Mesodermal cell (in vitro differentiated cells): ENCODE measurements at regions not wholly inside any gene's neighbourhood (a gene's known extent, or its start where the extent isn't known, plus 50 kb on each side); places are given as distances from the start of the nearest gene placed in this dataset.

Source experiments
- H3K27ac ChIP-seq: 2 replicates; pipeline ENCODE4 v1.7.0; 2013; ENCODE audit warnings: mild to moderate bottlenecking, low read depth, low read length, moderate library complexity; ENCODE audit not compliant: severe bottlenecking
- H3K36me3 ChIP-seq: 2 replicates; pipeline ENCODE4 v1.7.1; 2013; ENCODE audit warnings: mild to moderate bottlenecking, low read length, moderate library complexity; ENCODE audit not compliant: control insufficient read depth, insufficient read depth
- H3K4me1 ChIP-seq: one replicate; pipeline ENCODE4 v1.7.1; 2013; ENCODE audit warnings: mild to moderate bottlenecking, low read length; ENCODE audit not compliant: insufficient read depth, control insufficient read depth, poor library complexity, severe bottlenecking
- H3K4me3 ChIP-seq: 2 replicates; pipeline ENCODE4 v1.7.0; 2013; ENCODE audit warnings: low read length, control low read depth, mild to moderate bottlenecking; ENCODE audit not compliant: insufficient read depth, poor library complexity, severe bottlenecking; ENCODE audit errors: extremely low read depth
- H3K9me3 ChIP-seq: 2 replicates; pipeline ENCODE4 v1.7.1; 2013; ENCODE audit warnings: mild to moderate bottlenecking, low read length, moderate library complexity; ENCODE audit not compliant: control insufficient read depth
- WGBS, 2 experiments: methylation state at CpG; one replicate each; pipeline ENCODE4 v1.1.5; 2013; ENCODE audit warnings: missing lambda C conversion rate in 2 of 2; ENCODE audit not compliant: insufficient coverage in 2 of 2; 5-methylcytosine and 5-hydroxymethylcytosine counted together

DNA sequence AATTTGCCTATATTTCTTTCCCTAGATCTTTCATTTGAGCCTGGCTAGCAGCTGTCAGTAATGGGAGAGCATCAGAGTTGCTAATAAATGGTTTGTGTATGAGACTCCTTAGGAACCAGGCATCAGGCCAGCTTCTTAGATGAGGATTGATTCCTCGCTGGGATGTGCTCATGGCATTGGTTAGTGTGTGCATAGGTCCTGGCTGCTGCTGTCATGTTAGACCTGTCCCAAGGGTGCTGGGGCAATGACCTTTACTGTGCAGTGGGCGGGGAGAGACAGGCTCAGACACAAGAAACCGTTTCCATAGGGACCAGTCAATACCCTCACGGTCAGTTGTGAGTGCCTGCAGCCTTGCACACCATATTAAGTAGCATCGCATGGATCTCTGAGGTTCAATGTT, 112.3 kb upstream of the NR3C1 start:
- WGBS, 2 experiments, result 67 to 85% methylated on average over 4 to 5 of the region's 5 CpGs
- Histone ChIP-seq H3K27ac (no peak overlapping the region), H3K36me3 (no peaks in the 10 kb centered on the region), H3K4me1 (no peaks in the 10 kb centered on the region), H3K9me3 (no peaks in the 10 kb centered on the region), H3K4me3 (no peak overlapping the region)

DNA sequence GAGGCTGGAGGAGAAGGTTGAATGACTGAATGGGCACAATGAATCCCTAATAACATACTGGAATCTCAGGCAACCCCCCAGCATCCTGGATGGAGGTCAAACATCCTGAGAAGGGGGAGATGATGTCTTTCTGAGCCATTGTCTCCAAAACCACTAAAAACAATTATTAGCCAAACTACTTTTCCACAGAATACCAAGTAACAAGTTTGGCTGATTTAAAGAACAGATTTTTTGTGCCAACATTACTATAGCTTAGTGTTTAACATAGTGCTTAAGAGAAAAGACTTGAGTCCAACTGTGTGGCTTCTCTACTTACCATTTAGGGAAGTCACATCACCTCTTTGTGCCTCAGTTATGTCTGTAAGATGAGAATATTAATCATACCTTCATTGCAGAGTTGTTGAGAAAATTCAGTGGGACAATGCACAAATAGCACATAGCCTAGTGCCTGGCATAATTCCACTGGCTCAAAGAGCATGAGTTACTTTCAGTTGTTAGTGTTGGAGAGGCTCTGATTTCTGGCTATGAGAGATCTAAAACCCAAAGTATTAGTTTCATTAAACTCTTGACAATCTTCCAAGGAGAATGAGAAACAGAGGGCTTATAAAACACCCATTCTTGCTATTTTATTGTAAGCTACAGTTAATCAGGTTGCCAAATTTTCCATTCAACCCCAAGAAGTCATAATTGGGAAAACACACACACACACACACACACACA, 111.3 kb upstream of the NR3C1 start:
- H3K4me3 ChIP-seq, result no peak overlapping the region
- no peaks in the 10 kb centered on the region for H3K9me3 ChIP-seq
- H3K4me1 ChIP-seq, result no peaks in the 10 kb centered on the region
- H3K36me3 ChIP-seq, result no peaks in the 10 kb centered on the region
- no peak overlapping the region for H3K27ac ChIP-seq

DNA sequence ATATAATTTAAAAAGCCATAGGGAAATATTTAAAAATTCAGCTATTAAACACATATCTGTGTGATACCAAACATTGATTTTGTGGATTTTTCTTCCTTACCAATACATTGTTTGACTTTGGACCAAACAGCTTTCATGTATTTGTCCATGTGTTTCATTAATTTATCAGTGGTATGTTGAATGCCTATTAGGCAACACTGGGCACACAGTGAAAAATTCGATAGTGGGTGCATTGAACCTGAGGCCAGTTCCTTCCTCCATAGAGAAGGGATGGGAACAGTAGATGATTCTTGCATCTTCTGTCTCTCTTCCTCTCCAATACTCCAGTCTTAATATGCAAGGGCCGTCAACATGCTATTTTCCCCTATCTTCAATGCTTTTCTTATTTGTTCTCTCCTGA, 110.2 kb upstream of the NR3C1 start:
- H3K36me3 ChIP-seq, result no peaks in the 10 kb centered on the region
- no peak overlapping the region for H3K27ac ChIP-seq
- 93 to 100% methylated on average over 1 to 2 of the region's 2 CpGs for WGBS, 2 experiments
- no peaks in the 10 kb centered on the region for H3K4me1 ChIP-seq
- H3K9me3 ChIP-seq, result no peaks in the 10 kb centered on the region
- no peak overlapping the region for H3K4me3 ChIP-seq

DNA sequence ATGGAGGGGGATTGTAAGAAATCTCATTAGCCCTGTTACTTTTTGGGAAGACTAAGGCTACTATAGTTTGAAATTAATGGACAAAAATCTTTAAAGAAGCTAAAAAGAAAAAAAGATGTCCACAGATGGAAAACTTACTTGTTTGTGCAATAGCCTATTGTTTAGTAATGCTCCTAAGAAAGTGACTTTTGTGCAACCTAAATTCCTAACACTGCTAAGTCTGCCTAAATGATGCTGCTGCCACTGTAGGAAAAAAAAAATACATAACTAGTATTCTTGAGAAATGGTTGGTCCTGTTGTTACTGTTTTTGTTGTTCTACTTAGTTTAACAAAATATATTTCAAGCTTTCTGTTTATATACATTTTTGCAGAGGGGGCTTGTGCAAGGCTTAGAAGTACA, 108.2 kb upstream of the NR3C1 start:
- H3K27ac ChIP-seq, result no peak overlapping the region
- no peaks in the 10 kb centered on the region for H3K36me3 ChIP-seq
- no peaks in the 10 kb centered on the region for H3K9me3 ChIP-seq
- no peak overlapping the region for H3K4me3 ChIP-seq
- no peaks in the 10 kb centered on the region for H3K4me1 ChIP-seq

DNA sequence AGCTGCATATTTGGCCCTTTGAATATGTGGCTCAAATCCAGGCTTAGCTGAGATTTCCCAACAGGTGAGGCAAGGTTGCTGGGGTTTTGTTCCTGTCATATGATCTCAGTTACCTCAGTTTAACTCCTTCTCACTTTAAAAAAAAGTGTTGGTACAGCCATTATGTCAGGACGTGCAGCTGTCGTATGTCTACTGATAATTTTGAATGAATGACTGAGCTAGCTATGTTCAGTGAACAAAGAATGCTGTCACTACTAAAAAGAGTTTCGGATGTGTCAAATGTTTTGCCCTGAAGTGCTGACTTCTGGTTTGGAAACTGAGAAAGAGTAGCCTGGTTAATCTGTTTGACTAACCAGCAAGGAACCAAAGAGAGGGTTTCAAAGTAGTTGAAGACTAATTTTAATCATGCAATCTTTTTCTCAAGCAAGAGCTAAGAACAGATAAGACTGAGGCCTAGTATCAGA, 106.3 kb upstream of the NR3C1 start:
- no peaks in the 10 kb centered on the region for H3K4me1 ChIP-seq
- no peak overlapping the region for H3K27ac ChIP-seq
- H3K4me3 ChIP-seq, result no peak overlapping the region
- H3K9me3 ChIP-seq, result no peaks in the 10 kb centered on the region
- 84 to 88% methylated on average over 3 of the region's 3 CpGs for WGBS, 2 experiments
- no peaks in the 10 kb centered on the region for H3K36me3 ChIP-seq

DNA sequence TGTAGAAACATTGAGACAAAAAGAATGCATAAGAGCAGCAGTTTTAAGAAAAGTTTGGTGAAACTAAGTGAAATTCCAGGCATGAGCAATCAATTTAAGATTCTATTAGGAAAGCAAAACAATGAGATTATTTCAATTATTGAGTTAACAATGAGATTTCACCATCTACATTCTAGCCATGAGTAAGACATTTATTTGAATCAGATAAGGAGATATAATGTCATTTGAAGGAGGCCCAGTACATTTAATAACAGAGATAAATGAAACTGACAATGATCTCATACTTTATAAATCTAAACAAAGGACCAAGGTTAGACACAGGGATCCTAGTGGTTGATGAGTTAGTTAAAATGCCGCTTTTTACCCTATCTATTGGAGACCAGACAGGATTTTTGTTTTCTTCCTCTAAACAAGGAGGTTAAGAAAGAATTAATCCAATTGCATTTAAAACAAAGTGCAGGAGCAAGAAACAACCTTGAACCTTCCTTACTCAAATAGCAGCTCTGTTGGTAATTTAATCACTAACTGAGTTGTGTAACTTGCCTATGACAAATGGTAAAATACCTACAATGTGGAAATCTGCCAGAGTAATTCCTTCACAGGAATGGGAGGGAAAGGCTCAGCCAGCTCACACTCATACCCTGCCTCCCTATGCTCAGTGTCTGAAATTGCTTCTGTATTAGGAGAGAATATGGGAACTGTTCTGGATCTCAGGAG, 103.5 kb upstream of the NR3C1 start:
- Histone ChIP-seq H3K4me3 (no peak overlapping the region), H3K36me3 (no peaks in the 10 kb centered on the region), H3K9me3 (no peaks in the 10 kb centered on the region), H3K27ac (no peak overlapping the region), H3K4me1 (no peaks in the 10 kb centered on the region)
- no CpG with 5 or more reads among the region's 1 CpG for WGBS, 2 experiments

DNA sequence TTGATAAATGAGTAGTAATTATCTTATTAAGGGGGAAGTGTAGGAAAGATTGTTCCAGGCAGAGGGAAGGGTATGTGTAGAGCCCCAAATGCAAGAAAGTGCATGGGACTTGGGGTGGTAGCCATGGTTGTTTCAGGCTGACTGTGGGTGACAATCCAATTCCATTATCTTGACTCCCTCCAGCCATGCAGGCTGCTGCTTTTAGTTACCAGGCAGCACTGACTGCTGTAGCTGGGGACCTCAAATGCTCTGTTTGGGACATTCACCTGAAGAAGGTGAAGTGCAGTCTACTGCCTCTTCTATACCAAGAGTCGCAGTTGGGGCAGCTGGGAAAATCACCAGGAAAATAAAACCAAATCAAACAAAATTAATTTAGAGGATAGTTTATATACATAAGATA, 102.4 kb upstream of the NR3C1 start:
- Histone ChIP-seq H3K4me3 (no peak overlapping the region), H3K9me3 (no peaks in the 10 kb centered on the region), H3K27ac (no peak overlapping the region), H3K36me3 (no peaks in the 10 kb centered on the region), H3K4me1 (no peaks in the 10 kb centered on the region)
- no CpG with 5 or more reads among the region's 1 CpG for whole genome bisulfite sequencing, 2 experiments

DNA sequence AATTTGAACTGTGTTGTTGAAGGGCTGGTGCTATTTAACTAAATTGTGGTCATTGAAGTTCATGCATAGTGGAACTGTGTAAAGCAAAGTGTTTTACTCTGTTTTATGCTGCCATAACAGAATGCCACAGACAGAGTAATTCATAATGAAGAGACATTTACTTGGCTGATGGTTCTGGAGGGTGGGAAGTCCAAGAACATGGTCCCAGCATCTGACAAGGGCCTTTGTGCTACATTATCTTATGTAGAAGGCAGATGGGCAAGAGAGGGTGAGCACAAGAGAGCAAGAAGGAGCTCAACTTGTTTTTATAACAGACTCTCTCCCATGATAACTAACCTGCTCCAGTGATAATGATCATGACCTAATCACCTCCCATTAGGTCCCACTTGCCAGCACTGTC, 101.9 kb upstream of the NR3C1 start:
- H3K9me3 ChIP-seq, result no peaks in the 10 kb centered on the region
- no peaks in the 10 kb centered on the region for H3K36me3 ChIP-seq
- H3K4me1 ChIP-seq, result no peaks in the 10 kb centered on the region
- H3K27ac ChIP-seq, result no peak overlapping the region
- H3K4me3 ChIP-seq, result no peak overlapping the region

DNA sequence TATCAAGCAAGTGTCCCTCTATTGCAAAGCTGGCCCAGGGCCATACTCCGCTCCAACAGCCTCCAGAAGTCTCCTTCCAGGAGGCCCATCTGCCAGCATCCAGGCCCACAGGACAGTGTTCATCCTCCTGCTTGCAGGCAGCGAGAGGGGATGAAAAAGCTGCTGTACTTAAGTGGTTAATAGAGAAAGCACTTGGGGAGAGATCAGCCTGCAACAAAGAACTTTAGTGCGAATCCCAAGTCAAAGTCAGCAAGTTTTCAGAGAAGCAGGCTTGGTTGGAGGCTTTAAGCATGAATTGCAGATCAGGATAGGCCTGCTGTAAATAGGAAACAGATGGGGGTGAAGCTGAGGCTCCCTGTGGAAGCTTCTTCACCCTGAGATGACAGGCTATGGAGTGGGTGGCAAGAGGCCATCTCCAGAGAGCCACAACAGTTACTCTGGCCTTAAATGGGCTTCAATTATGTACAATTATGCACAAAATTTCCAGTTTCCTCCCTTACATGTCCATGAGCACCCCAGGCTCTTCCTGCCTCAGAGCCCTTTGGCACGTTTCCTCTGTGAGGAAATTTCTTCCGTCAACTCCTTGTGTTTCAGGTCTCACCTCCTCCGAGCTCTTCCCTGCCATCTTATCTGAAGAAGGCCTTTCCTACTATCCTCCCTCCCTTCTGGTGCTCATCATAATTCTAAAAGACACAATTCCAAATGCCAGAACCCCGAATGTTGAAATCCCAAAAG, 98.0 kb upstream of the NR3C1 start:
- no peaks in the 10 kb centered on the region for H3K4me1 ChIP-seq
- no peaks in the 10 kb centered on the region for H3K36me3 ChIP-seq
- no peak overlapping the region for H3K27ac ChIP-seq
- 79 to 92% methylated on average over 2 to 7 of the region's 7 CpGs for WGBS, 2 experiments
- H3K9me3 ChIP-seq, result no peaks in the 10 kb centered on the region
- H3K4me3 ChIP-seq, result no peak overlapping the region

DNA sequence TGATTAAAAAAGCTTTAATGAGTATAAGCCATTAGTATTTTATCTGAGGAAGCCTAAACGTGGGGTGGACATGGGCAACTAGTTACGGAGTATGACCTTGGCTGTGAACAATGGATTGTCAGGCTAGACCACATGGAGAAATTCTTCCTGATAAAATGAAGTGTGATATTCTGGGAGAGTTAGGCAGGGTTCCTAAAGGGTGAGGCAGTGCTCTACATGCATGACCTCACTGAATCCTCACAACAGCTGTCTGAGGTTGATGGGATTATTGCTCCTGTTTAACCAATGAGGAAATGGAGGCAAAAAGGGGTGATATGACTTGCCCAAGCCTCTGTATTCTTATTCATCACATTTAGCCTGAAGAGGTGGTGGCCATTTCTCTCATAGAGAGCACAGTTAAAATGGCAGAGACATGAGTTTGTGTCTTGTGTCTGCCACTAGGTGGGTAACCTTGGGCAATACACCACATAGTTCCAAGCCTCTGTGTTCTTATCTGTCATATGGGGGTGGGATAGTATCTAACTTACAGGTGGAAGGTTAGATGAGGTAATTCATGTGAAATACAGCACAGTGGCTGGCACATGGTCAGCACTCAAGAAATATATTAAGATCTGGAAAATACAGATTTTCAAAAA, 96.1 kb upstream of the NR3C1 start:
- Histone ChIP-seq H3K36me3 (no peaks in the 10 kb centered on the region), H3K4me1 (no peaks in the 10 kb centered on the region), H3K9me3 (no peaks in the 10 kb centered on the region), H3K4me3 (no peak overlapping the region), H3K27ac (no peak overlapping the region)
- WGBS, 2 experiments, result 100% methylated on average over 1 to 2 of the region's 2 CpGs

DNA sequence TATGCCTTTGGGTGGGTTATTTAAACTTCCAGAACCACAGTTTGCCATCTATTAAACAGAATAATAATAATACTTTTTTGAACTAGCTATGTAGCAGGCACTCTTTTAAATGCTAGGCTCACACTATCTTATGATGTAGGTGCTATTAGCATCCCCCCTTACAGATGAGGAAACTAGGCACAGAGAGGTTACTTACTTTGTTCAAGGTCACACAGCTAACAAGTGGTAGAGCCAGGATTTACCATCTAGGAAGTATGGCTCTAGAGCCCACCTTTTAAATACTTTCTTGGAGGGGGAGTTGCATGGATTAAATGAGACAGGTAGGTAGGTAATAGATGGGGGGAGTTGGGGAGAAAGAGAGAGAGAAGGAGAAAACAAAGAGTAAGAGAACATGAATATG, 95.3 kb upstream of the NR3C1 start:
- Histone ChIP-seq H3K36me3 (no peaks in the 10 kb centered on the region), H3K27ac (no peak overlapping the region), H3K9me3 (no peaks in the 10 kb centered on the region), H3K4me3 (no peak overlapping the region), H3K4me1 (no peaks in the 10 kb centered on the region)
